B cell (primary cell): ENCODE measurements at regions not wholly inside any gene's neighbourhood (a gene's known extent, or its start where the extent isn't known, plus 50 kb on each side); places are given as distances from the start of the nearest gene placed in this dataset.

Experiments used
- ATAC-seq: fragments of 200-7000 bp; cut with Tn5 transposase; one replicate; pipeline ENCODE4 v1.10.0; 2021; ENCODE audit warnings: low read depth, mild to moderate bottlenecking, moderate number of reproducible peaks, moderate library complexity
- CTCF ChIA-PET: fragments of 350-600 bp; sonication (Branson Sonifier 250); formaldehyde crosslinking; loops from one replicate; lab custom pipeline; 2021; ENCODE audit warnings: antibody characterized with exemption, inconsistent platforms; lab: Charles Lee
- POLR2A ChIA-PET: fragments of 350-600 bp; sonication (Branson Sonifier 250); formaldehyde crosslinking; loops from one replicate; lab custom pipeline; 2021; ENCODE audit warnings: antibody characterized with exemption; lab: Charles Lee
- DNase-seq: peaks from one replicate; pipeline ENCODE4 v3.0.0; 2013
- H2AFZ ChIP-seq: 2 replicates; pipeline ENCODE4 v1.6.1; 2012; ENCODE audit warnings: mild to moderate bottlenecking, low read depth, low read length; ENCODE audit not compliant: insufficient read depth, poor library complexity, severe bottlenecking
- H3K27ac ChIP-seq, 2 donors: 1 replicate in 1 of 2; 2 replicates in 1 of 2; pipeline ENCODE4 v1.5.1; 2012 to 2013; ENCODE audit warnings: low read length in 2 of 2, mild to moderate bottlenecking in 2 of 2, moderate library complexity in 1 of 2
- H3K27me3 ChIP-seq, 4 experiments: fragments of 200-600 bp in 1 of 4; sonication (generic) in 1 of 4; replicated peaks in 1 of 4; 1 replicate in 2 of 4; 2 replicates in 2 of 4; pipeline versions ENCODE4 v1.6.1 to v1.7.0; 2013 to 2016; ENCODE audit warnings: low read length in 3 of 4, mild to moderate bottlenecking in 2 of 4, mixed read lengths in 1 of 4, moderate library complexity in 1 of 4; ENCODE audit not compliant: insufficient read depth in 4 of 4, control insufficient read depth in 3 of 4; ENCODE audit errors: control extremely low read depth in 1 of 4
- H3K36me3 ChIP-seq, 2 experiments: replicated peaks in 1 of 2; 1 replicate in 1 of 2; 2 replicates in 1 of 2; pipeline versions ENCODE4 v1.6.1 to v1.7.1; 2013; ENCODE audit warnings: low read length in 1 of 2; ENCODE audit not compliant: insufficient read depth in 2 of 2, control insufficient read depth in 1 of 2; ENCODE audit errors: control extremely low read depth in 1 of 2, extremely low read depth in 1 of 2
- H3K4me1 ChIP-seq, 2 donors: fragments of 200-600 bp in 1 of 2; sonication (generic) in 1 of 2; 1 replicate in 1 of 2; 2 replicates in 1 of 2; pipeline versions ENCODE4 v1.5.1 to v1.6.1; 2013 to 2017; ENCODE audit warnings: low read length in 2 of 2; ENCODE audit not compliant: control insufficient read depth in 2 of 2, insufficient read depth in 2 of 2
- H3K4me2 ChIP-seq: replicated peaks from 2 replicates; pipeline ENCODE3; 2012; ENCODE audit warnings: mild to moderate bottlenecking, low read depth, low read length; ENCODE audit not compliant: poor library complexity, severe bottlenecking
- H3K4me3 ChIP-seq, 5 experiments: fragments of 200-600 bp in 1 of 5; sonication (generic) in 1 of 5; 1 replicate in 3 of 5; 2 replicates in 2 of 5; pipeline versions ENCODE4 v1.5.1 to v1.7.0; 2011 to 2016; ENCODE audit warnings: low read length in 4 of 5, mild to moderate bottlenecking in 4 of 5, low read depth in 2 of 5, control low read depth in 1 of 5, moderate library complexity in 1 of 5; ENCODE audit not compliant: insufficient read depth in 1 of 5; ENCODE audit errors: control extremely low read depth in 1 of 5, extremely low read depth in 1 of 5
- H3K79me2 ChIP-seq: fragments of 200-600 bp; sonication (generic); one replicate; pipeline ENCODE4 v1.6.0; 2016; ENCODE audit warnings: low read length; ENCODE audit not compliant: control insufficient read depth, insufficient read depth
- H3K9ac ChIP-seq: fragments of 200-600 bp; sonication (generic); 2 replicates; pipeline ENCODE4 v1.6.1; 2017; ENCODE audit warnings: mild to moderate bottlenecking, low read length, moderate library complexity
- H3K9me3 ChIP-seq, 3 donors: one replicate each; pipeline versions ENCODE4 v1.6.1 to v1.7.1; 2013; ENCODE audit warnings: low read length in 2 of 3; ENCODE audit not compliant: control insufficient read depth in 2 of 3, insufficient read depth in 1 of 3; ENCODE audit errors: control extremely low read depth in 1 of 3
- H4K20me1 ChIP-seq: 2 replicates; pipeline ENCODE4 v1.6.0; 2012; ENCODE audit warnings: mild to moderate bottlenecking, low read length; ENCODE audit not compliant: insufficient read depth, control insufficient read depth, poor library complexity, severe bottlenecking
- H3K27ac Mint-ChIP-seq: one replicate; pipeline ENCODE4 v1.8.0; 2021; ENCODE audit warnings: mixed read lengths
- H3K27me3 Mint-ChIP-seq: one replicate; pipeline ENCODE4 v1.8.0; 2021; ENCODE audit warnings: mixed read lengths
- H3K4me1 Mint-ChIP-seq: one replicate; pipeline ENCODE4 v1.8.0; 2021; ENCODE audit warnings: mixed read lengths
- H3K4me3 Mint-ChIP-seq: one replicate; pipeline ENCODE4 v1.8.0; 2021; ENCODE audit warnings: mixed read lengths
- H3K9me3 Mint-ChIP-seq: one replicate; pipeline ENCODE4 v1.8.0; 2022; ENCODE audit warnings: mixed read lengths; ENCODE audit not compliant: insufficient read depth
- CTCF ChIP-seq: fragments of 200-600 bp; IDR thresholded peaks from one replicate; pipeline ENCODE4 v1.8.0; 2022; ENCODE audit warnings: antibody characterized with exemption, mild to moderate bottlenecking
- EZH2 ChIP-seq: IDR thresholded peaks from 2 replicates; pipeline ENCODE4 v1.6.1; 2012; ENCODE audit warnings: borderline replicate concordance, low read depth, mild to moderate bottlenecking, moderate library complexity, low read length; ENCODE audit not compliant: insufficient read depth, poor library complexity, severe bottlenecking
- WGBS: methylation state at CpG from one replicate; pipeline ENCODE4 v1.1.5; 2013; ENCODE audit warnings: missing lambda C conversion rate; ENCODE audit not compliant: insufficient coverage; 5-methylcytosine and 5-hydroxymethylcytosine counted together
- intact Hi-C: fragments of 100-400 bp; cut with micrococcal nuclease; formaldehyde crosslinking; loops from one replicate; pipeline ENCODE4 v1.10.0; 2022

- Histone ChIP-seq H3K79me2 (no peaks in the 10 kb centered on the region), H3K27me3 (no peaks in the 10 kb centered on the region), H3K4me3 (no peak overlapping the region), H3K9ac (no peak overlapping the region), H2AFZ (no peak overlapping the region), H3K4me2 (no peak overlapping the region), H3K9me3 (peaks cover 0 to 6% (median 0%) of the 10 kb centered on the region in 3 donors), H4K20me1 (no peaks in the 10 kb centered on the region), H3K36me3 (no peaks in the 10 kb centered on the region), H3K27ac (no peak overlapping the region), H3K4me1 (no peaks in the 10 kb centered on the region)
- intact Hi-C loops = no loop called here
- Mint-ChIP-seq H3K27ac (no peak overlapping the region), H3K4me1 (no peaks in the 10 kb centered on the region), H3K27me3 (peaks cover 4% of the 10 kb centered on the region), H3K9me3 (no peaks in the 10 kb centered on the region), H3K4me3 (no peak overlapping the region)
- no peak for TF ChIP-seq EZH2
- no peak for TF ChIP-seq CTCF
- WGBS = no CpG with 5 or more reads among the region's 1 CpG
- ChIA-PET CTCF (no interaction called here), POLR2A (no interaction called here)
- ATAC-seq = no peak
- no peak for DNase-seq
Measured at GRCh38 chr13:106424805-106425204, 110.7 kb downstream of the EFNB2 start.

- 86% methylated on average over 5 of the region's 7 CpGs for WGBS
- no peak overlapping the region for H3K4me3 ChIP-seq
- H3K9me3 ChIP-seq = peaks cover 0 to 6% (median 0%) of the 10 kb centered on the region in 3 donors
- H3K27me3 Mint-ChIP-seq = peaks cover 4% of the 10 kb centered on the region
- no peaks in the 10 kb centered on the region for H3K79me2 ChIP-seq
- ATAC-seq (no peak), DNase-seq (no peak)
- no peak overlapping the region for H2AFZ ChIP-seq
- TF ChIP-seq EZH2 = no peak
- no peak for TF ChIP-seq CTCF
- ChIA-PET POLR2A (no interaction called here), CTCF (no interaction called here)
- no peaks in the 10 kb centered on the region for H3K36me3 ChIP-seq
- H3K4me1 Mint-ChIP-seq = no peaks in the 10 kb centered on the region
- H3K9me3 Mint-ChIP-seq = no peaks in the 10 kb centered on the region
- H3K4me1 ChIP-seq = no peaks in the 10 kb centered on the region
- no peak overlapping the region for H3K4me2 ChIP-seq
- no peak overlapping the region for H3K27ac Mint-ChIP-seq
- H4K20me1 ChIP-seq = no peaks in the 10 kb centered on the region
- H3K4me3 Mint-ChIP-seq = no peak overlapping the region
- intact Hi-C loops = no loop called here
- no peak overlapping the region for H3K9ac ChIP-seq
- no peak overlapping the region for H3K27ac ChIP-seq
- H3K27me3 ChIP-seq = no peaks in the 10 kb centered on the region
Measured at GRCh38 chr13:106423530-106423929, 111.9 kb downstream of the EFNB2 start.
